SK-N-SH (cell line): ENCODE measurements at regions not wholly inside any gene's neighbourhood (a gene's known extent, or its start where the extent isn't known, plus 50 kb on each side); places are given as distances from the start of the nearest gene placed in this dataset.

Experiments
- CTCF ChIP-seq: fragments of 200-600 bp; sonication (generic); IDR thresholded peaks from 2 replicates; pipeline ENCODE4 v1.6.1; 2017; ENCODE audit warnings: antibody characterized with exemption, mild to moderate bottlenecking, moderate library complexity
- EP300 ChIP-seq, 2 experiments: IDR thresholded peaks; 2 replicates each; pipeline versions ENCODE4 v1.4.0 to v1.6.1; 2012; ENCODE audit warnings: borderline replicate concordance in 1 of 2, low read depth in 1 of 2, low read length in 1 of 2
- EZH2phosphoT487 ChIP-seq: fragments of 200-600 bp; sonication (generic); IDR thresholded peaks from 2 replicates; pipeline ENCODE4 v1.6.1; 2017; ENCODE audit warnings: low read depth, mixed run types, mild to moderate bottlenecking, antibody characterized with exemption, moderate library complexity, borderline replicate concordance
- JUND ChIP-seq: IDR thresholded peaks from 2 replicates; pipeline ENCODE4 v1.4.0; 2012
- POLR2AphosphoS5 ChIP-seq: IDR thresholded peaks from 2 replicates; pipeline ENCODE4 v1.6.1; 2012; ENCODE audit warnings: low read depth, low read length
- RAD21 ChIP-seq: IDR thresholded peaks from 2 replicates; pipeline ENCODE4 v1.6.1; 2012; ENCODE audit warnings: mild to moderate bottlenecking, low read length
- TCF12 ChIP-seq: IDR thresholded peaks from 2 replicates; pipeline ENCODE4 v1.4.0; 2012
- USF2 ChIP-seq: fragments of 150-350 bp; IDR thresholded peaks from 2 replicates; pipeline ENCODE4 v1.6.1; 2017; ENCODE audit warnings: antibody characterized with exemption, low read length, low read depth, borderline replicate concordance
- YY1 ChIP-seq: IDR thresholded peaks from 2 replicates; pipeline ENCODE4 v1.4.0; 2012; ENCODE audit warnings: low read depth, mild to moderate bottlenecking
- ZBTB33 ChIP-seq: IDR thresholded peaks from 2 replicates; pipeline ENCODE4 v1.4.0; 2012; ENCODE audit warnings: low read depth, borderline replicate concordance
- TF ChIP-seq, protein P1 (sequence below): IDR thresholded peaks from 2 replicates; pipeline ENCODE4 v1.6.1; 2012; ENCODE audit warnings: mild to moderate bottlenecking, low read depth, low read length, moderate library complexity

- TF ChIP-seq TCF12 (no peak), EP300 (IDR thresholded peaks at IDR 0.05; ENCODE audit: borderline replicate concordance in 1 of 2, low read depth in 1 of 2, low read length in 1 of 2) (no peak), POLR2AphosphoS5 (no peak), ZBTB33 (no peak), CTCF (no peak), YY1 (no peak), EZH2phosphoT487 (no peak), JUND (no peak), RAD21 (no peak), USF2 (no peak)
- TF ChIP-seq, protein P1, sequence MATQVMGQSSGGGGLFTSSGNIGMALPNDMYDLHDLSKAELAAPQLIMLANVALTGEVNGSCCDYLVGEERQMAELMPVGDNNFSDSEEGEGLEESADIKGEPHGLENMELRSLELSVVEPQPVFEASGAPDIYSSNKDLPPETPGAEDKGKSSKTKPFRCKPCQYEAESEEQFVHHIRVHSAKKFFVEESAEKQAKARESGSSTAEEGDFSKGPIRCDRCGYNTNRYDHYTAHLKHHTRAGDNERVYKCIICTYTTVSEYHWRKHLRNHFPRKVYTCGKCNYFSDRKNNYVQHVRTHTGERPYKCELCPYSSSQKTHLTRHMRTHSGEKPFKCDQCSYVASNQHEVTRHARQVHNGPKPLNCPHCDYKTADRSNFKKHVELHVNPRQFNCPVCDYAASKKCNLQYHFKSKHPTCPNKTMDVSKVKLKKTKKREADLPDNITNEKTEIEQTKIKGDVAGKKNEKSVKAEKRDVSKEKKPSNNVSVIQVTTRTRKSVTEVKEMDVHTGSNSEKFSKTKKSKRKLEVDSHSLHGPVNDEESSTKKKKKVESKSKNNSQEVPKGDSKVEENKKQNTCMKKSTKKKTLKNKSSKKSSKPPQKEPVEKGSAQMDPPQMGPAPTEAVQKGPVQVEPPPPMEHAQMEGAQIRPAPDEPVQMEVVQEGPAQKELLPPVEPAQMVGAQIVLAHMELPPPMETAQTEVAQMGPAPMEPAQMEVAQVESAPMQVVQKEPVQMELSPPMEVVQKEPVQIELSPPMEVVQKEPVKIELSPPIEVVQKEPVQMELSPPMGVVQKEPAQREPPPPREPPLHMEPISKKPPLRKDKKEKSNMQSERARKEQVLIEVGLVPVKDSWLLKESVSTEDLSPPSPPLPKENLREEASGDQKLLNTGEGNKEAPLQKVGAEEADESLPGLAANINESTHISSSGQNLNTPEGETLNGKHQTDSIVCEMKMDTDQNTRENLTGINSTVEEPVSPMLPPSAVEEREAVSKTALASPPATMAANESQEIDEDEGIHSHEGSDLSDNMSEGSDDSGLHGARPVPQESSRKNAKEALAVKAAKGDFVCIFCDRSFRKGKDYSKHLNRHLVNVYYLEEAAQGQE: no peak
These were observed 578.6 kb upstream of the CDH5 start for GRCh38 chr16:65787921-65788320.
